ENCODE measurements at regions not wholly inside any gene's neighbourhood (a gene's known extent, or its start where the extent isn't known, plus 50 kb on each side); places are given as distances from the start of the nearest gene placed in this dataset.
"Not testable (repeated sequence)": the region's sequence is repeated elsewhere in the genome, so short reads cannot be mapped to it uniquely, and the experiment has no call there.

- DNase-seq (ENCODE audit: low read depth in 2 of 3, low spot score in 1 of 3): no peak
Measured at GRCh38 chr12:107571492-107571891, 114.1 kb upstream of the PWP1 start.

GRCh38 chr12:107574691-107575090, 110.9 kb upstream of the PWP1 start:
- no peak for DNase-seq (ENCODE audit: low read depth in 2 of 3, low spot score in 1 of 3)

GRCh38 chr12:107580750-107581618, 104.6 kb upstream of the PWP1 start:
- no peak for DNase-seq (ENCODE audit: low read depth in 2 of 3, low spot score in 1 of 3)

- DNase-seq (ENCODE audit: low read depth in 2 of 3, low spot score in 1 of 3): no peak
Measured at GRCh38 chr12:107581619-107582015, 104.0 kb upstream of the PWP1 start.

GRCh38 chr12:107583551-107583950, 102.0 kb upstream of the PWP1 start:
- no peak for DNase-seq (ENCODE audit: low read depth in 2 of 3, low spot score in 1 of 3)

- DNase-seq (ENCODE audit: low read depth in 2 of 3, low spot score in 1 of 3): no peak
Measured at GRCh38 chr12:107584563-107584962, 101.0 kb upstream of the PWP1 start.

GRCh38 chr12:107586256-107586970, 99.2 kb upstream of the PWP1 start:
- no peak for DNase-seq (ENCODE audit: low read depth in 2 of 3, low spot score in 1 of 3)

GRCh38 chr12:107590413-107590812, 95.2 kb upstream of the PWP1 start:
- DNase-seq (ENCODE audit: low read depth in 2 of 3, low spot score in 1 of 3): no peak

- no peak for DNase-seq (ENCODE audit: low read depth in 2 of 3, low spot score in 1 of 3)
Measured at GRCh38 chr12:107590814-107591375, 94.7 kb upstream of the PWP1 start.

- no peak for DNase-seq (ENCODE audit: low read depth in 2 of 3, low spot score in 1 of 3)
Measured at GRCh38 chr12:107593713-107594381, 91.8 kb upstream of the PWP1 start.

- no peak for DNase-seq (ENCODE audit: low read depth in 2 of 3, low spot score in 1 of 3)
Measured at GRCh38 chr12:107594995-107595394, 90.6 kb upstream of the PWP1 start.

- no peak for DNase-seq (ENCODE audit: low read depth in 2 of 3, low spot score in 1 of 3)
Measured at GRCh38 chr12:107597695-107598410, 87.7 kb upstream of the PWP1 start.

GRCh38 chr12:107598906-107599305, 86.7 kb upstream of the PWP1 start:
- DNase-seq (ENCODE audit: low read depth in 2 of 3, low spot score in 1 of 3): no peak

- DNase-seq (ENCODE audit: low read depth in 2 of 3, low spot score in 1 of 3): no peak
Measured at GRCh38 chr12:107600581-107601144, 84.9 kb upstream of the PWP1 start.

- no peak for DNase-seq (ENCODE audit: low read depth in 2 of 3, low spot score in 1 of 3)
Measured at GRCh38 chr12:107602446-107602845, 83.2 kb upstream of the PWP1 start.

- no peak for DNase-seq (ENCODE audit: low read depth in 2 of 3, low spot score in 1 of 3)
Measured at GRCh38 chr12:107605293-107605692, 80.3 kb upstream of the PWP1 start.

- peak; percentile 48 to 73 (median 72) for DNase-seq (ENCODE audit: low read depth in 2 of 3, low spot score in 1 of 3)
Measured at GRCh38 chr12:107607464-107608392, 77.9 kb upstream of the PWP1 start.

GRCh38 chr12:107608779-107609178, 76.8 kb upstream of the PWP1 start:
- not testable (repeated sequence) for DNase-seq (ENCODE audit: low read depth in 2 of 3, low spot score in 1 of 3)

All from stimulated activated CD4-positive, alpha-beta T cell treated with anti-CD3 and anti-CD28 coated beads, Interleukin-12 subunit alpha, Interleukin-12 subunit beta, amount 100 ng/mL, for 48 hours (primary cell).